CD4-positive, alpha-beta T cell treated with Interleukin-1 beta for 1 hour (primary cell): ENCODE measurements at regions not wholly inside any gene's neighbourhood (a gene's known extent, or its start where the extent isn't known, plus 50 kb on each side); places are given as distances from the start of the nearest gene placed in this dataset.
"Not testable (repeated sequence)": the region's sequence is repeated elsewhere in the genome, so short reads cannot be mapped to it uniquely, and the experiment has no call there.

ENCODE experiments used
- DNase-seq, 2 donors: peaks; one replicate each; pipeline ENCODE4 v3.0.0-alpha.2; 2020 to 2022

- DNase-seq: no peak
These were observed 79.1 kb downstream of the CTH start for GRCh38 chr1:70490153-70490552.

GRCh38 chr1:70495370-70495769, 84.3 kb downstream of the CTH start:
- no peak for DNase-seq

- DNase-seq: no peak
These were observed 85.1 kb downstream of the CTH start for GRCh38 chr1:70496181-70496580.

DNA sequence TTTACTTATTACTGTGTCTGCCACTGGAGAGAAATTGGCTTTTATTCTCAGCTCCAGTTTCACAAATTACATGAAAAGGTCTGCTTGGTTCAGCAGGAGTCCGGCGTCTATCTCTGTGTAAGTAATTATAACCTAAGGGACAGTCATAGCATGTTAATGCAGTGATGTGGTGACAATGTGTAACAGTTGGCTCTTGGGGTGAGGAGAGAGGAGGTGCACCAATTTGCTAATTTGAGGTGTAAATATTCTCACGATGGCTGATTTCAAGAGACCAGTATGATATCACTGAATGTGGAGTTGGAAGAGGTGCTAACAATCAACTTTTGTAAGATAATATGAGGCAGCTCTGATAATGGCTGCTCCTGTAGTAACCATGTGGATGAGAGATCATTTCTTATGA, 86.1 kb downstream of the CTH start:
- no peak for DNase-seq

GRCh38 chr1:70498666-70499065, 87.6 kb downstream of the CTH start:
- no peak for DNase-seq

GRCh38 chr1:70499695-70500094, 88.6 kb downstream of the CTH start:
- no peak for DNase-seq

DNA sequence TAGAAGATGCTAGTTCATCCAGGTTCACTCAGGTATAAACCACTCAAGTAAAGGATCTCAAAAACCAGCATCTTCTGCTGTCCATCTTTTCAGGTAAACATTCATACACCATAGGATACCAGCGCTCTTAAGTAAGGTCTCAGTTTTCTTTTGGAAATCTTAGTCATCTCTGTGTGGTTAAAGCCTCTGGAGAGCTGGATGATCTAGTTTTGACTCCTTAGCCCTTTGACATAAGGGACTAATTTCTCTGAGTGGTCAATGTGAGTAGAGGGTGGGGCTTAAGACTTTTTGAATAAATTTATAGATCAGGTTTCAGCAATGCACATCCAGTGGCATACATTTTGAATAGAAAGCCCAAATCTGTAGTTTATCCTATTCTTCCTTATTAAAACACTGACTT, 92.3 kb downstream of the CTH start:
- DNase-seq: no peak

DNA sequence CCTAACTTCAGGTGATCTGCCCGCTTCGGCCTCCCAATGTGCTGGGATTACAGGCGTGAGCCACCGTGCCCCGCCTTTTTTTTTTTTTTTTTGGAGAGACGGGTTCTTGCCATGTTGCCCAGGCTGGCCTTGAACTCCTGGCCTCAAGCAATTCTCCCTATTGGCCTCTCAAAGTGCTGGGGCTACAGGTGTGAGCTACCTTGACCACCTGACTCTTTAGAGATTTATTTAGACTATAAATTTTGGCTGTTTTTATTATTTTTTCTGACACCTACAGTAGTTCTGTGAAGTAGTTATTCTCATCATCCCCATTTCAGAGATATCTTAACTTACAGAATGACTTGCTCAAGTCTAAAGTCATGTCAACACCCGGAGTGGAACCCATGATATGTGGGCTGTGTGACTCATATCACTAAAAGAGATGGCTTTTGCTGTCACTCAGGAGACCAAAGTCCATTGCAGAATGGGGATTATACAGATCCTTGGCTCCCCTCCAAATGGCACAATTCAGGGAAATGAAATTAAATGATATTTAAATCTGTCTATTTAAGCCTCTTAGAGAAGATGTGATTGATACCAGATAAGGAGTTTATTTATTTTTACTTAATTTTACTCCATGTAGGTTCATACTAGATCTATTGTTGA, 93.2 kb downstream of the CTH start:
- no peak for DNase-seq

- DNase-seq: no peak
These were observed 93.7 kb downstream of the CTH start for GRCh38 chr1:70504821-70505193.

DNA sequence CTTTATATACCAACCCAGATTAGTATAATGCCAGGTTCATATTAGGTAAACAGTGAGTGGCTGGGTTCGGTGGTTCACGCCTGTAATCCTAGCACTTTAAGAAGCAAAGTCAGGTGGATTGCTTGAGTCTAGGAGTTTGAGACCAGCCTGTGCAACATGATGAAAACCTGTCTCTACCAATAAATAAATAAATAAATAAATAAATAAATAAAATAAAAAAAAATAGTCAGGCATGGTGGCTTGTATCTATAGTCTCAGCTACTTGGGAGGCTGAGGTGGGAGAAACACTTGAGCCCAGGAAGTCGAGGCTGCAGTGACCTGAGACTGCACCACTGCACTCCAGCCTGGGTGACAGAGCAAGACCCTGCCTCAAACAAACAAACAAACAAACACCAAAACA, 96.9 kb downstream of the CTH start:
- not testable (repeated sequence) for DNase-seq

- peak in 1 of 2 donors; percentile 41 for DNase-seq
These were observed 99.2 kb downstream of the CTH start for GRCh38 chr1:70509996-70510876.

- no peak for DNase-seq
These were observed 106.4 kb downstream of the CTH start for GRCh38 chr1:70517444-70517843.

DNA sequence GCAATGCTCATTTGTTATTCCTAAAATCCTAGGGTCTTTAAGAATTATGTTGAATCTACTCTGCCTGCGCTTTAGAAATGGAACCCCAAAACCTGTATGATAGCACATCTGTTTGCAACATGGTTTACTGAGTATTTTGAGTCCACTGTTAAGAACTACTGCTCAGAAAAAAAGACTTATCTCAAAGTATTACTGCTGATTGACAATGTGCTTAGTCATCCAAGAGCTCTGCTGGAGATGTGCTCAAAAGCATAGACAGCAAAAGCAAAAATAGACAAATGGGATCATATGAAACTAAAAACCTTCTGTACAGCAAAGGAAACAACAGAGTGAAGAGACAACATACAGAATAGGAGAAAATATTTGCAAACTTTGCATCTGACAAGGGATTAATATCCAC, 107.0 kb downstream of the CTH start:
- DNase-seq: no peak

GRCh38 chr1:70528590-70529333, 117.7 kb downstream of the CTH start:
- peak in 1 of 2 donors; percentile 3 for DNase-seq

- DNase-seq: no peak
These were observed 125.8 kb downstream of the CTH start for GRCh38 chr1:70536708-70537366.

- DNase-seq: no peak
These were observed 126.7 kb downstream of the CTH start for GRCh38 chr1:70537788-70538187.

GRCh38 chr1:70542030-70542429, 131.0 kb downstream of the CTH start:
- no peak for DNase-seq

DNA sequence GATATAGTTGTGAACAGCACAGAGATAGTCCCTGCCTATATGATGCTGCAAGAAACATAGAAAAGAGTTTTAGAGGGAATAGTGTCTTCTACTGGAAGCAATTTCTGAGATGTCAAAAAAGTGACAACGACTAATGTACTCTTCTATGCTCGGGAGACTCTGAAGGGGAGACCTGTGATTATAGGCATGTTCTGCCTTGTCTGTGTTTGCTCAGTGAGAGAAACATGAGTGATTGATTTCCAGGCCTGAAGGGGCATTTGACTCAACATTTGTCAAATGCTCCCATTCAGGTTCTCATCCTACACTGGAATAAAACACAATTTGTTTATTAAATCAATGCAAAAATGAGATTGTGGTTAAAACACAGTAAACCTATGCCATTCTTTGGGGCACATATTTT, 131.8 kb downstream of the CTH start:
- no peak for DNase-seq

- DNase-seq: no peak
These were observed 135.7 kb downstream of the CTH start for GRCh38 chr1:70546726-70547125.

DNA sequence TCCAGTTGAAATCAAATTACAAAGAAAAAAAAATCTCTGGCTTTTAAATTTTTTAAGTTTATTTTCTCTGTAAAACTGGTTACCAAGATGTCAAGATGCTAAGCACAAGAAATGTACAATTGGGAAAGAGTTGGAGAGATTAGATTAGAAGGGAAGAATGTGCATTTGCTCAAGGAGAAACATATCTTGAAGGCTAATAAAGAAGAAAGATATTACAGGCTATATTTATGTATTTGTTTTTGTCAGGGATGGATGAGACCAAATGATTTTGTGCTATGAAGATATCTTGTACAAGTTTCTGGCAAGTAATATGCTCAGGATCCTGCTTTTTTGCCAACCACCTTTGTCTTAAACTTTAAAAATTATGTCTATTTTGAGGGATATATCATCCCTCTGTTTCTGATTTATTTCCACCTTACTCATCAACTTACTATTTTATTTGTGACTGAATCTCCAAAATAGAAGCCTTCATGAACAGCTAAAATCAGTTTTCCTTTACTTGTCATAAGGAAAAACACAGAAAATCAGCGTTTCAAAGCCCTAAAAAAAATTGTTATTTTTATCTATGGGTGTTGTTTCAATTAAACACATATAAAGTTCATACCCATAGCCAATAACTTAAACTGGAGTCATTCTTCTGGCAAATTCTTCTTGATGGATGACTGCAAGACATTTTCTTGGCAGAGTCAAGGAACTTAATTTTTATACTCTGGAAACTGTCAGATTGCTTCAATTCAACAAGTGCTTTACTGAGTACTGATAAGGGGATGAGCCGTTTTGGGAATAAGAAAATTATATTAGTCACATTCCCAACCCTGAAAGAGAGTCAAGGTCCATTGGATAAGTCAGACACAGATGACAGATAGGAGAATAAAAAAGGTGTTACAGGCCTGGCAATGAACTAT, 141.8 kb downstream of the CTH start:
- DNase-seq: no peak

GRCh38 chr1:70553567-70553956, 142.5 kb downstream of the CTH start:
- DNase-seq: no peak

DNA sequence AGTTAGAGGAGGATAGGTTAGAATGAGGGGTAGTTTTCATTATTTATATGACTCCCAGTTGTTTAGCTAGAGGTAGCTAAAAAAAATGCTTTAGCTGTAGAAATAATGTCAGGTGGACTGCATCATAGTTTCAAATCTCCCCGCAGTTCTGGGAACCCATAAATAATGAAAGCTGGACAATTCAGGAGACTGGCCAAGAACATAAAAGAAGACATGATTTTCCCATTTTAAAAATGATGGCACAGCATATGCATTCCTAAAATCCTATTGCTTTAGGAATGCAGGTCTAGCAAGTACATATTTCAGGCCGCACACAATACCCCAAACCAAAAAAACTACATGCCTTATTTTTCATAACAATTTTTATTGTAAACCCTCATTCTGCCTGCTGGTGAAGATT, 143.3 kb downstream of the CTH start:
- DNase-seq: no peak
